NCI-H748 (cell line): ENCODE measurements at regions not wholly inside any gene's neighbourhood (a gene's known extent, or its start where the extent isn't known, plus 50 kb on each side); places are given as distances from the start of the nearest gene placed in this dataset.
"Not testable (repeated sequence)": the region's sequence is repeated elsewhere in the genome, so short reads cannot be mapped to it uniquely, and the experiment has no call there.

ENCODE experiments used
- DNase-seq: peaks from one replicate; lab custom pipeline; 2025; ENCODE audit not compliant: unreplicated experiment; lab: John Stamatoyannopoulos, UW

- DNase-seq: no peak
Observed at GRCh38 chr11:79512706-79513469, 72.1 kb upstream of the TENM4 start.

GRCh38 chr11:79510960-79511359, 70.1 kb upstream of the TENM4 start:
- no peak for DNase-seq

GRCh38 chr11:79508461-79508860, 67.6 kb upstream of the TENM4 start:
- no peak for DNase-seq

GRCh38 chr11:79507706-79508105, 66.9 kb upstream of the TENM4 start:
- no peak for DNase-seq

- DNase-seq: no peak
Observed at GRCh38 chr11:79506734-79507344, 66.0 kb upstream of the TENM4 start.

- no peak for DNase-seq
Observed at GRCh38 chr11:79506124-79506523, 65.3 kb upstream of the TENM4 start.

- no peak for DNase-seq
Observed at GRCh38 chr11:79503028-79503427, 62.2 kb upstream of the TENM4 start.

GRCh38 chr11:79501707-79502106, 60.9 kb upstream of the TENM4 start:
- DNase-seq: no peak

- DNase-seq: not testable (repeated sequence)
Observed at GRCh38 chr11:79499929-79500328, 59.1 kb upstream of the TENM4 start.

GRCh38 chr11:79498667-79499066, 57.8 kb upstream of the TENM4 start:
- DNase-seq: no peak

- DNase-seq: peak; percentile 61
Observed at GRCh38 chr11:79493555-79494171, 52.8 kb upstream of the TENM4 start.

- no peak for DNase-seq
Observed at GRCh38 chr11:79492008-79492407, 51.2 kb upstream of the TENM4 start.
